GM23338 (cell line): ENCODE measurements at regions not wholly inside any gene's neighbourhood (a gene's known extent, or its start where the extent isn't known, plus 50 kb on each side); places are given as distances from the start of the nearest gene placed in this dataset.
A peak's percentile ranks its signal among the peaks of the same experiment; 100 is the strongest.

ENCODE experiments used
- ATAC-seq: fragments of 200-7000 bp; cut with Tn5 transposase; 3 replicates; pipeline ENCODE4 v1.9.1; 2020
- DNase-seq: peaks from one replicate; pipeline ENCODE4 v3.0.0-alpha.2; 2015; ENCODE audit warnings: low spot score
- H2AFZ ChIP-seq: fragments of 200-600 bp; sonication (generic); 2 replicates; pipeline ENCODE4 v1.8.0; 2016; ENCODE audit warnings: antibody characterized with exemption, mild to moderate bottlenecking, moderate library complexity
- H3F3A ChIP-seq: fragments of 200-600 bp; sonication (generic); replicated peaks from 2 replicates; pipeline ENCODE4 v1.8.0; 2017; ENCODE audit warnings: antibody characterized with exemption, mixed run types, low read depth
- H3K27ac ChIP-seq: fragments of 200-600 bp; sonication (generic); 2 replicates; pipeline ENCODE4 v1.6.1; 2016; ENCODE audit warnings: low read depth
- H3K27me3 ChIP-seq: fragments of 200-600 bp; sonication (generic); 2 replicates; pipeline ENCODE4 v1.8.0; 2016; ENCODE audit warnings: mild to moderate bottlenecking, mixed run types, moderate library complexity; ENCODE audit not compliant: insufficient read depth
- H3K36me3 ChIP-seq: fragments of 200-600 bp; sonication (generic); 2 replicates; pipeline ENCODE4 v1.8.0; 2016; ENCODE audit warnings: mild to moderate bottlenecking; ENCODE audit not compliant: insufficient read depth
- H3K4me1 ChIP-seq: fragments of 200-600 bp; sonication (generic); 2 replicates; pipeline ENCODE4 v1.8.0; 2016; ENCODE audit warnings: mild to moderate bottlenecking, moderate library complexity; ENCODE audit not compliant: insufficient read depth
- H3K4me2 ChIP-seq: fragments of 200-600 bp; sonication (generic); 2 replicates; pipeline ENCODE4 v1.7.1; 2017; ENCODE audit warnings: mixed run types
- H3K4me3 ChIP-seq: fragments of 200-600 bp; sonication (generic); 2 replicates; pipeline ENCODE4 v1.6.1; 2016; ENCODE audit warnings: mixed run types
- H3K79me2 ChIP-seq: fragments of 200-600 bp; sonication (generic); replicated peaks from 2 replicates; pipeline ENCODE4 v1.8.0; 2017; ENCODE audit warnings: mild to moderate bottlenecking; ENCODE audit not compliant: insufficient read depth
- H3K9me2 ChIP-seq: fragments of 200-600 bp; sonication (generic); 2 replicates; pipeline ENCODE4 v1.8.0; 2017; ENCODE audit not compliant: insufficient read depth
- H4K20me1 ChIP-seq: fragments of 200-600 bp; sonication (generic); replicated peaks from 2 replicates; pipeline ENCODE4 v1.8.0; 2017; ENCODE audit warnings: mild to moderate bottlenecking; ENCODE audit not compliant: insufficient read depth
- H3K27ac Mint-ChIP-seq: 2 replicates; pipeline ENCODE4 v1.8.0; 2020; ENCODE audit warnings: inconsistent platforms, mild to moderate bottlenecking, moderate library complexity, mixed read lengths
- H3K27me3 Mint-ChIP-seq: 3 replicates; pipeline ENCODE4 v1.8.0; 2022; ENCODE audit warnings: low read depth, mild to moderate bottlenecking, moderate library complexity, mixed read lengths, inconsistent platforms; ENCODE audit not compliant: insufficient read depth, poor library complexity
- H3K36me3 Mint-ChIP-seq: 3 replicates; pipeline ENCODE4 v1.8.0; 2021; ENCODE audit warnings: low read depth, mild to moderate bottlenecking, inconsistent platforms, moderate library complexity, mixed read lengths
- H3K4me1 Mint-ChIP-seq: 3 replicates; pipeline ENCODE4 v1.8.0; 2020; ENCODE audit warnings: mild to moderate bottlenecking, inconsistent platforms, mixed read lengths
- H3K4me3 Mint-ChIP-seq: 3 replicates; pipeline ENCODE4 v1.8.0; 2021; ENCODE audit warnings: moderate library complexity, mild to moderate bottlenecking, inconsistent platforms, mixed read lengths
- H3K9me3 Mint-ChIP-seq: 3 replicates; pipeline ENCODE4 v1.8.0; 2020; ENCODE audit warnings: moderate library complexity, mild to moderate bottlenecking, inconsistent platforms, mixed read lengths
- CREB1 ChIP-seq: fragments of 250-450 bp; sonication (Bioruptor Pico); IDR thresholded peaks from 2 replicates; pipeline ENCODE4 v1.5.0; 2020; ENCODE audit warnings: low read depth, mild to moderate bottlenecking, moderate library complexity
- CTCF ChIP-seq, 2 experiments: fragments of 200-600 bp in 1 of 2; sonication (generic) in 1 of 2; conservative IDR thresholded peaks; 2 replicates each; pipeline versions ENCODE4 v1.5.1 to v1.6.1; 2016 to 2017; ENCODE audit warnings: antibody characterized with exemption in 2 of 2, low read depth in 2 of 2, mild to moderate bottlenecking in 2 of 2, moderate library complexity in 1 of 2
- ETS1 ChIP-seq: IDR thresholded peaks from 2 replicates; pipeline ENCODE4 v1.6.1; 2016; ENCODE audit warnings: antibody characterized with exemption
- EZH2 ChIP-seq: fragments of 200-600 bp; sonication (generic); IDR thresholded peaks from one replicate; pipeline ENCODE4 v1.8.0; 2017; ENCODE audit warnings: antibody characterized with exemption, mild to moderate bottlenecking, low read depth; ENCODE audit not compliant: unreplicated experiment
- EZH2phosphoT487 ChIP-seq: fragments of 200-600 bp; sonication (generic); IDR thresholded peaks from one replicate; pipeline ENCODE4 v1.8.1; 2018; ENCODE audit warnings: antibody characterized with exemption; ENCODE audit not compliant: unreplicated experiment
- JUNB ChIP-seq: IDR thresholded peaks from one replicate; pipeline ENCODE4 v1.6.1; 2016; ENCODE audit warnings: antibody characterized with exemption; ENCODE audit not compliant: unreplicated experiment
- NANOG ChIP-seq: IDR thresholded peaks from 2 replicates; pipeline ENCODE4 v1.6.1; 2016; ENCODE audit warnings: antibody characterized with exemption, borderline replicate concordance
- POLR2AphosphoS5 ChIP-seq: IDR thresholded peaks from 2 replicates; pipeline ENCODE4 v1.6.1; 2016; ENCODE audit warnings: antibody characterized with exemption, low read depth
- REST ChIP-seq: IDR thresholded peaks from one replicate; pipeline ENCODE4 v1.6.1; 2018; ENCODE audit warnings: antibody characterized with exemption; ENCODE audit not compliant: unreplicated experiment
- STAT1 ChIP-seq: IDR thresholded peaks from one replicate; pipeline ENCODE4 v1.6.1; 2016; ENCODE audit warnings: antibody characterized with exemption; ENCODE audit not compliant: unreplicated experiment
- ZNF114 ChIP-seq: fragments of 250-450 bp; sonication (Bioruptor Pico); IDR thresholded peaks from 2 replicates; pipeline ENCODE4 v1.5.0; 2020; ENCODE audit warnings: mild to moderate bottlenecking, moderate library complexity
- ZNF331 ChIP-seq: fragments of 250-450 bp; sonication (Bioruptor Pico); IDR thresholded peaks from 2 replicates; pipeline ENCODE4 v1.5.0; 2020; ENCODE audit warnings: low read depth, mild to moderate bottlenecking, moderate library complexity
- ZNF462 ChIP-seq: fragments of 250-450 bp; sonication (Bioruptor Pico); IDR thresholded peaks from 2 replicates; pipeline ENCODE4 v1.5.0; 2020; ENCODE audit warnings: mild to moderate bottlenecking, moderate library complexity

GRCh38 chr2:172247203-172247602 is 144.5 kb upstream of the DLX2 start:
- H3K27ac Mint-ChIP-seq: no peak overlapping the region
- TF ChIP-seq CTCF (conservative IDR thresholded peaks at IDR 0.05; ENCODE audit: low read depth in 2 of 2) (no peak), REST (no peak), ZNF114 (CRISPR knock-in tag) (no peak), JUNB (no peak), STAT1 (no peak), EZH2 (no peak), ETS1 (no peak), NANOG (no peak), ZNF462 (CRISPR knock-in tag) (no peak), CREB1 (CRISPR knock-in tag) (no peak), ZNF331 (CRISPR knock-in tag) (no peak), POLR2AphosphoS5 (no peak), EZH2phosphoT487 (no peak)
- peaks cover 19% of the 10 kb centered on the region for H3K9me2 ChIP-seq
- H3K4me3 Mint-ChIP-seq: no peak overlapping the region
- ATAC-seq: no peak
- H3F3A ChIP-seq: no peaks in the 10 kb centered on the region
- peaks cover 46% of the 10 kb centered on the region for H3K4me1 Mint-ChIP-seq
- no peak for DNase-seq
- peak overlapping the region; percentile 84; the same call in 1 of the 2 replicates for H2AFZ ChIP-seq
- no peaks in the 10 kb centered on the region for H3K36me3 ChIP-seq
- no peak overlapping the region for H3K27ac ChIP-seq
- peaks cover 24% of the 10 kb centered on the region for H3K4me1 ChIP-seq
- no peaks in the 10 kb centered on the region for H3K36me3 Mint-ChIP-seq
- peaks cover 10% of the 10 kb centered on the region for H3K27me3 Mint-ChIP-seq
- no peak overlapping the region for H3K4me2 ChIP-seq
- no peak overlapping the region for H3K4me3 ChIP-seq
- no peaks in the 10 kb centered on the region for H4K20me1 ChIP-seq
- no peaks in the 10 kb centered on the region for H3K9me3 Mint-ChIP-seq
- H3K27me3 ChIP-seq: no peaks in the 10 kb centered on the region
- H3K79me2 ChIP-seq: no peaks in the 10 kb centered on the region
